ENCODE measurements at regions not wholly inside any gene's neighbourhood (a gene's known extent, or its start where the extent isn't known, plus 50 kb on each side); places are given as distances from the start of the nearest gene placed in this dataset.

GRCh38 chr6:19036196-19036555 lies 649.0 kb downstream of the RNF144B start:
- H3K27ac ChIP-seq (ENCODE audit: low read length) = no peak overlapping the region
- H3K79me2 ChIP-seq (replicated peaks; ENCODE audit: insufficient read depth, low read length) = no peaks in the 10 kb centered on the region
- no peaks in the 10 kb centered on the region for H3K9me2 ChIP-seq (ENCODE audit: insufficient read depth, low read length)
- H3F3A ChIP-seq (ENCODE audit: insufficient read depth, low read length, poor library complexity, severe bottlenecking) = no peaks in the 10 kb centered on the region
- TF ChIP-seq RAD21 (conservative IDR thresholded peaks at IDR 0.05) = no peak
- TF ChIP-seq SMC3 (conservative IDR thresholded peaks at IDR 0.05; ENCODE audit: poor library complexity) = no peak
- H3K4me2 ChIP-seq (ENCODE audit: low read length) = no peak overlapping the region
- H2AFZ ChIP-seq (ENCODE audit: low read depth, low read length) = no peak overlapping the region
- H4K20me1 ChIP-seq (ENCODE audit: insufficient read depth) = no peaks in the 10 kb centered on the region
- no peak overlapping the region for H3K4me3 ChIP-seq (ENCODE audit: low read length)
- no peaks in the 10 kb centered on the region for H3K36me3 ChIP-seq (ENCODE audit: insufficient read depth, low read length)
- H3K27me3 ChIP-seq (ENCODE audit: insufficient read depth, low read depth, low read length) = no peaks in the 10 kb centered on the region
- no peak overlapping the region for H3K9ac ChIP-seq (ENCODE audit: low read length)
- H3K9me3 ChIP-seq (ENCODE audit: low read length) = no peaks in the 10 kb centered on the region

GRCh38 chr6:19037607-19038006 lies 650.5 kb downstream of the RNF144B start:
- Histone ChIP-seq H3K27ac (ENCODE audit: low read length) (no peak overlapping the region), H3K9me3 (ENCODE audit: low read length) (no peaks in the 10 kb centered on the region), H2AFZ (ENCODE audit: low read depth, low read length) (no peak overlapping the region)

More at GRCh38 chr6:19037607-19038006, 650.5 kb downstream of the RNF144B start:
- Histone ChIP-seq H3K36me3 (ENCODE audit: insufficient read depth, low read length) (no peaks in the 10 kb centered on the region), H3F3A (ENCODE audit: insufficient read depth, low read length, poor library complexity, severe bottlenecking) (no peaks in the 10 kb centered on the region), H3K4me3 (ENCODE audit: low read length) (no peak overlapping the region), H3K27me3 (ENCODE audit: insufficient read depth, low read depth, low read length) (no peaks in the 10 kb centered on the region), H3K9ac (ENCODE audit: low read length) (no peak overlapping the region), H4K20me1 (ENCODE audit: insufficient read depth) (no peaks in the 10 kb centered on the region), H3K79me2 (replicated peaks; ENCODE audit: insufficient read depth, low read length) (no peaks in the 10 kb centered on the region), H3K4me2 (ENCODE audit: low read length) (no peak overlapping the region), H3K9me2 (ENCODE audit: insufficient read depth, low read length) (no peaks in the 10 kb centered on the region)
- TF ChIP-seq EP300 (conservative IDR thresholded peaks at IDR 0.05; ENCODE audit: poor library complexity, severe bottlenecking) (no peak), RAD21 (conservative IDR thresholded peaks at IDR 0.05) (no peak), POLR2AphosphoS5 (IDR thresholded peaks at IDR 0.05) (no peak), SMC3 (conservative IDR thresholded peaks at IDR 0.05; ENCODE audit: poor library complexity) (no peak), TAF1 (IDR thresholded peaks at IDR 0.05; ENCODE audit: low read depth) (no peak), EZH2 (IDR thresholded peaks at IDR 0.05; ENCODE audit: borderline replicate concordance, insufficient read depth, low read length, poor library complexity, severe bottlenecking) (no peak), REST (IDR thresholded peaks at IDR 0.05; ENCODE audit: borderline replicate concordance) (no peak), MXI1 (conservative IDR thresholded peaks at IDR 0.05; ENCODE audit: poor library complexity, severe bottlenecking) (no peak), CTCF (IDR thresholded peaks at IDR 0.05; ENCODE audit: poor library complexity, severe bottlenecking) (no peak)
